ENCODE measurements at regions not wholly inside any gene's neighbourhood (a gene's known extent, or its start where the extent isn't known, plus 50 kb on each side); places are given as distances from the start of the nearest gene placed in this dataset.

DNA sequence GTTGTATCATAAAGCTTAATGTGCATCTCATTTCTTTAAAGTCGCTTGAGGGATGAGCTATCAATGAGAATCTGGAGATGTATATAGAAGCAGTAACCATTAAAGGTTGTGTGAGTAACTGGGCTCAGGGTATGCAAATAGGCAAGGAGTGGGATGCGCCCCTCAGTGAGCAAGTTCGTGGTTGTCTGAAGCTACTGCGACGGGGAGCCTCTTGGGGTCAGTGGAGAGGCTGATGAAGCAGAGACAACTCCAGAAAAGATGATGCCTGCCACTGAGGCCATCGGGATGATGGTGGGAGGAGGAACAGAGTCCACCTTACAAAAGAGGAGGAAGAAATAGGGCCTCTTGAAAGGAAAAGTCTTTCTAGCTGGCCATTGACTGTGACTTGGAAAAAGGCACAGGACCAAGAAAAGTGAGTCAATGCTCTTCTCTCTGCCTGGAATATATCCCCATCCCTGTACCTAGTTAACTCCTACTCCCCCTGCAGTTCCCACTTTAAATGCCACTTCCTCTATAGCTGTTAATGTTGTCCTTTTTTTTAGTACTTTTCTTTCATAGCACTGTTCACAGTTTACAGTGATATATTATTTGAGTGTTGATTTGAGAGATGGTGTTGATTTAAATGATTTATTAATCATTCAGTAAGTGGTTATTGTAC lies 51.4 kb upstream of the LSM6 start:
- Histone ChIP-seq H3K36me3 (no peaks in the 10 kb centered on the region), H3K4me1 (no peaks in the 10 kb centered on the region), H3K4me3 (no peak overlapping the region), H3K27me3 (no peaks in the 10 kb centered on the region), H3K9me3 (peaks cover 0 to 3% (median 2%) of the 10 kb centered on the region in 4 donors), H3K27ac (no peak overlapping the region)
- 57 to 60% (median 57%) methylated on average over 6 of the region's 6 CpGs for WGBS, 5 donors
- no peak for DNase-seq
- TF ChIP-seq POLR2AphosphoS5 (IDR thresholded peaks at IDR 0.05) (no peak), EP300 (IDR thresholded peaks at IDR 0.05) (no peak), POLR2A (IDR thresholded peaks at IDR 0.05) (no peak)
- TF ChIP-seq, protein P1, sequence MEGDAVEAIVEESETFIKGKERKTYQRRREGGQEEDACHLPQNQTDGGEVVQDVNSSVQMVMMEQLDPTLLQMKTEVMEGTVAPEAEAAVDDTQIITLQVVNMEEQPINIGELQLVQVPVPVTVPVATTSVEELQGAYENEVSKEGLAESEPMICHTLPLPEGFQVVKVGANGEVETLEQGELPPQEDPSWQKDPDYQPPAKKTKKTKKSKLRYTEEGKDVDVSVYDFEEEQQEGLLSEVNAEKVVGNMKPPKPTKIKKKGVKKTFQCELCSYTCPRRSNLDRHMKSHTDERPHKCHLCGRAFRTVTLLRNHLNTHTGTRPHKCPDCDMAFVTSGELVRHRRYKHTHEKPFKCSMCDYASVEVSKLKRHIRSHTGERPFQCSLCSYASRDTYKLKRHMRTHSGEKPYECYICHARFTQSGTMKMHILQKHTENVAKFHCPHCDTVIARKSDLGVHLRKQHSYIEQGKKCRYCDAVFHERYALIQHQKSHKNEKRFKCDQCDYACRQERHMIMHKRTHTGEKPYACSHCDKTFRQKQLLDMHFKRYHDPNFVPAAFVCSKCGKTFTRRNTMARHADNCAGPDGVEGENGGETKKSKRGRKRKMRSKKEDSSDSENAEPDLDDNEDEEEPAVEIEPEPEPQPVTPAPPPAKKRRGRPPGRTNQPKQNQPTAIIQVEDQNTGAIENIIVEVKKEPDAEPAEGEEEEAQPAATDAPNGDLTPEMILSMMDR (IDR thresholded peaks at IDR 0.05), result no peak
- intact Hi-C loops (cut with DNase I; ENCODE audit: low total_unique reads), result no loop called here

DNA sequence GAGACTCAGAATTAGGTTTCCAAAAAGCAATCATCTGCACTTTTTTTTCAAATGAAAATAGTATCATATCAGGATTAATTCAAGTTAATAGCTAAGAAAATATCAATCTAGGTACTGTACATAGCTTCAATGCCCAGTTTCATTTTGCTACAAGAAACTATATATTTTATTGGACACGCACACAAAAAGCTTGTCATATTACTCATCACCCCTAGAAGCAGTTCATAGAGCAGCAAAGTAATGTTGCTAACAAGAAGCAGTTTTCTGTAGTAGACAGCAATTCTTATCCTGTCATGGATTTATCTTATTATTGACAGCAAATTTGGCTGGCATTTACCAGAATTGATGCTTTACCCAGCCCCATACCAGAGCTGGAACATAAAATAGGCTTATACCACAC lies 52.3 kb upstream of the LSM6 start:
- intact Hi-C loops (cut with DNase I; ENCODE audit: low total_unique reads), result no loop called here
- Histone ChIP-seq H3K4me1 (no peaks in the 10 kb centered on the region), H3K4me3 (no peak overlapping the region), H3K27me3 (no peaks in the 10 kb centered on the region), H3K27ac (no peak overlapping the region), H3K36me3 (no peaks in the 10 kb centered on the region), H3K9me3 (peaks cover 0 to 3% (median 2%) of the 10 kb centered on the region in 4 donors)
- WGBS, 5 donors, result 65 to 91% (median 85%) methylated on average over 1 of the region's 1 CpG
- DNase-seq, result no peak
- TF ChIP-seq POLR2A (IDR thresholded peaks at IDR 0.05), result no peak
- TF ChIP-seq, protein P1 (IDR thresholded peaks at IDR 0.05), result no peak

DNA sequence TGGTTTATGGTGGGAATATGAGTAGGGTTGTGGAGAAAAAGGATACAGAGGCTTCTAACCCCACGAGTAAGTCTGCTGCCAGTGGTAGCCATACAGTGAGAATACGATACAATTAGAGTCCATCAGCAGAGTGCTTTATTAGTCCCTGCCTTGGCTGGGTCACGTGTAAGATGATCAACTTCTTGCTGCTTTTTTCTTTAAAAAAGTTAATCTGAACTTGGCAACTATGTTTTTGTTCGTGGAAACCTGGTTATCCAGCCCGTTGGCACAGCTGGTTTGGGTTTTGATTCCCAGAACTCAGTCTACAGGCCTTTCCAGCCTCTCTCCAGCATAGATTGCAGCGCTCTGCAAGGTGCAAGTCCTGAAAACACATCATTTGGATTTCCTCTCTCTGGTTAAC lies 53.1 kb upstream of the LSM6 start:
- Histone ChIP-seq H3K36me3 (no peaks in the 10 kb centered on the region), H3K4me3 (no peak overlapping the region), H3K27ac (no peak overlapping the region), H3K27me3 (no peaks in the 10 kb centered on the region), H3K4me1 (no peaks in the 10 kb centered on the region), H3K9me3 (peaks cover 0 to 3% (median 2%) of the 10 kb centered on the region in 4 donors)
- no peak for DNase-seq
- TF ChIP-seq EP300 (IDR thresholded peaks at IDR 0.05) (no peak), POLR2A (IDR thresholded peaks at IDR 0.05) (no peak), POLR2AphosphoS5 (IDR thresholded peaks at IDR 0.05) (no peak)
- TF ChIP-seq, protein P1 (IDR thresholded peaks at IDR 0.05), result no peak
- whole genome bisulfite sequencing, 5 donors, result 70 to 78% (median 73%) methylated on average over 6 of the region's 6 CpGs
- intact Hi-C loops (cut with DNase I; ENCODE audit: low total_unique reads), result no loop called here

DNA sequence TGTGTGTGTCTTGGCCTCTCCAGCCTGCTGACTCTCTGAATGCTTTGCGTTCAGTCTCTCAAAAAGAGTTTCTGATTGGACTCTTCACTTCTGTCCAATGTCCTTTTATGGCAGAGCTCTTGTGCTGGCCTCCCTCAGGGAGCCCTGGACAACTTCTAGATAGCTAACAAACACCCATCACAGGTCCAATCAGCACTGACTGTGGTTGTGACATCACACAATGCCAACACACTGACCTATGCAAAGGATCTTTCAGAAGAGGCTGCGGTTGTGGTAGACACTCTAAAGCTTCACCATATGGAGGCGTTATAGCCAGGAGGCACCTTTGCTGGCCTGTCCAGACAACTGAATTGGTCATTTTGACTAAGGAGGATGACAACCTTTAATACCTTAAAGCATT lies 53.8 kb upstream of the LSM6 start:
- no peak for DNase-seq
- H3K4me1 ChIP-seq, result no peaks in the 10 kb centered on the region
- WGBS, 5 donors, result 86 to 92% (median 90%) methylated on average over 3 of the region's 3 CpGs
- TF ChIP-seq, protein P1 (IDR thresholded peaks at IDR 0.05), result no peak
- TF ChIP-seq POLR2A (IDR thresholded peaks at IDR 0.05) (no peak), POLR2AphosphoS5 (IDR thresholded peaks at IDR 0.05) (no peak), EP300 (IDR thresholded peaks at IDR 0.05) (no peak)
- H3K4me3 ChIP-seq, result no peak overlapping the region
- intact Hi-C loops (cut with DNase I; ENCODE audit: low total_unique reads), result no loop called here
- no peaks in the 10 kb centered on the region for H3K36me3 ChIP-seq
- no peak overlapping the region for H3K27ac ChIP-seq
- H3K9me3 ChIP-seq, result peaks cover 0 to 3% (median 2%) of the 10 kb centered on the region in 4 donors
- no peaks in the 10 kb centered on the region for H3K27me3 ChIP-seq
